Right renal pelvis (tissue), 4 donors: ENCODE measurements at regions not wholly inside any gene's neighbourhood (a gene's known extent, or its start where the extent isn't known, plus 50 kb on each side); places are given as distances from the start of the nearest gene placed in this dataset.
"Not testable (repeated sequence)": the region's sequence is repeated elsewhere in the genome, so short reads cannot be mapped to it uniquely, and the experiment has no call there.

ENCODE experiments used
- DNase-seq, 4 donors: peaks; one replicate each; pipeline ENCODE4 v3.0.0-alpha.2; 2013; ENCODE audit warnings: low read depth in 4 of 4, low spot score in 3 of 4, missing footprints in 1 of 4

- no peak for DNase-seq
Measured at GRCh38 chrX:39484159-39485068, 613.3 kb downstream of the BCOR start.

GRCh38 chrX:39487166-39487968, 610.4 kb downstream of the BCOR start:
- DNase-seq: no peak

GRCh38 chrX:39487969-39488330, 609.8 kb downstream of the BCOR start:
- DNase-seq: no peak

GRCh38 chrX:39491548-39492297, 606.0 kb downstream of the BCOR start:
- no peak for DNase-seq

- DNase-seq: no peak
Measured at GRCh38 chrX:39492497-39493162, 605.1 kb downstream of the BCOR start.

GRCh38 chrX:39493168-39493567, 604.6 kb downstream of the BCOR start:
- DNase-seq: no peak

- not testable (repeated sequence) for DNase-seq
Measured at GRCh38 chrX:39497117-39497516, 600.6 kb downstream of the BCOR start.

- DNase-seq: no peak
Measured at GRCh38 chrX:39497702-39498265, 600.0 kb downstream of the BCOR start.

- DNase-seq: no peak
Measured at GRCh38 chrX:39499996-39500395, 597.8 kb downstream of the BCOR start.

- no peak for DNase-seq
Measured at GRCh38 chrX:39501822-39502221, 595.9 kb downstream of the BCOR start.

GRCh38 chrX:39502486-39502885, 595.3 kb downstream of the BCOR start:
- no peak for DNase-seq

GRCh38 chrX:39504227-39504626, 593.5 kb downstream of the BCOR start:
- no peak for DNase-seq

GRCh38 chrX:39504850-39505259, 592.9 kb downstream of the BCOR start:
- DNase-seq: no peak

- no peak for DNase-seq
Measured at GRCh38 chrX:39506131-39506530, 591.6 kb downstream of the BCOR start.

- DNase-seq: no peak
Measured at GRCh38 chrX:39507034-39507433, 590.7 kb downstream of the BCOR start.

GRCh38 chrX:39507617-39508299, 590.0 kb downstream of the BCOR start:
- no peak for DNase-seq

- DNase-seq: no peak
Measured at GRCh38 chrX:39508300-39508692, 589.5 kb downstream of the BCOR start.

GRCh38 chrX:39509157-39509556, 588.6 kb downstream of the BCOR start:
- DNase-seq: no peak

GRCh38 chrX:39513836-39514235, 583.9 kb downstream of the BCOR start:
- no peak for DNase-seq

- no peak for DNase-seq
Measured at GRCh38 chrX:39514801-39515200, 583.0 kb downstream of the BCOR start.
